GM19468 (cell line): ENCODE measurements at regions not wholly inside any gene's neighbourhood (a gene's known extent, or its start where the extent isn't known, plus 50 kb on each side); places are given as distances from the start of the nearest gene placed in this dataset.
"Not testable (repeated sequence)": the region's sequence is repeated elsewhere in the genome, so short reads cannot be mapped to it uniquely, and the experiment has no call there.

Experiments used
- ATAC-seq: cut with Tn5 transposase; IDR thresholded peaks from one replicate; pipeline ENCODE4 v1.9.1; 2021; ENCODE audit warnings: mild to moderate bottlenecking, moderate library complexity, moderate number of reproducible peaks; ENCODE audit not compliant: unreplicated experiment; ENCODE audit errors: extremely low read depth

DNA sequence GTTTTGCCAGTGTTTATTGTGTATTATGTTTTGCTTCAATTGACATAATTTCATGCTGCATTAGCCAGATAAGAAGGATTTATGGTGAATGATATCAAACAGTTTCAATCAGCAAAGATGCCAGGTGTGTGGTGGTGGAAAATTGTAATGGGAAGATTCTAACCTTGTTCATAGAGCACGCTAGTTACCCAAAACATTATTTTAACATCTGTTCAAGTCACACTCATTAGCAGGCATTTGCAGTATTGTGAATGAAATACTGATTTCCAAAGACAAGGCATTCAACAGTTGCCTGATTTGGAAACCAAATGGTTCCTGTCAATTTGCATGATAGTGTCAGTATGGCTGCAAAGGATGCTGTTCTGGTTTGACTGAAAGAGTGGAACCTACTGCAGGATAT is 129.7 kb downstream of the EPC1 start:
- ATAC-seq: no peak

DNA sequence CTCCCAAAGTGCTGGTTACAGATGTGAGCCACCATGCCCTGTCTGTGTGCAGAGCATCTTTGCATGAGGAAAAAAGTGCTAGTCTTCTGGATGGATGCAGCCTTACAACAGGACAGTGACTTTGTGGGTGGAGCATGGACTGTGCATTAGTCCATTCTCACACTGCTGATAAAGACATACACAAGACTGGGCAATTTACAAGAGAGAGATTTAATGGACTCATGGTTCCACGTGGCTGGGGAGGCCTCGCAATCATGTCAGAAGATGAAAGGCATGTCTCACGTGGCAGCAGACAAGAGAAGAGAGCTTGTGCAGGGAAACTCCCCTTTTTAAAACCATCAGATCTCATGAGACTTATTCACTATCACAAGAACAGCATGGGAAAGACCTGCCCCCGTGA is 133.1 kb downstream of the EPC1 start:
- not testable (repeated sequence) for ATAC-seq

DNA sequence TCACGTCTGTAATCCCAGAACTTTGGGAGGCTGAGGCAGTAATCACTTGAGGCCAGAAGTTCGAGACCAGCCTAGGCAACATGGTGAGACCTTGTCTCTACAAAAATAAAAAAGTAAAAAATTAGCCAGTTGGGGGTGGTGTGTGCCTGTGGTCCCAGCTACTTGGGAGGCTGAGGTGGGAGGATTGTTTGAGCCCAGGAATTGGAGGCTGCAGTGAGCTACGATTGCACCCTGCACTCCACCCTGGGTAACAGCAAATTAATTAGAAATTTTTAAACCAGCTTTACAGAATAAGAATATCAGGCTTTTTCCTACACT is 136.0 kb downstream of the EPC1 start:
- ATAC-seq: no peak

DNA sequence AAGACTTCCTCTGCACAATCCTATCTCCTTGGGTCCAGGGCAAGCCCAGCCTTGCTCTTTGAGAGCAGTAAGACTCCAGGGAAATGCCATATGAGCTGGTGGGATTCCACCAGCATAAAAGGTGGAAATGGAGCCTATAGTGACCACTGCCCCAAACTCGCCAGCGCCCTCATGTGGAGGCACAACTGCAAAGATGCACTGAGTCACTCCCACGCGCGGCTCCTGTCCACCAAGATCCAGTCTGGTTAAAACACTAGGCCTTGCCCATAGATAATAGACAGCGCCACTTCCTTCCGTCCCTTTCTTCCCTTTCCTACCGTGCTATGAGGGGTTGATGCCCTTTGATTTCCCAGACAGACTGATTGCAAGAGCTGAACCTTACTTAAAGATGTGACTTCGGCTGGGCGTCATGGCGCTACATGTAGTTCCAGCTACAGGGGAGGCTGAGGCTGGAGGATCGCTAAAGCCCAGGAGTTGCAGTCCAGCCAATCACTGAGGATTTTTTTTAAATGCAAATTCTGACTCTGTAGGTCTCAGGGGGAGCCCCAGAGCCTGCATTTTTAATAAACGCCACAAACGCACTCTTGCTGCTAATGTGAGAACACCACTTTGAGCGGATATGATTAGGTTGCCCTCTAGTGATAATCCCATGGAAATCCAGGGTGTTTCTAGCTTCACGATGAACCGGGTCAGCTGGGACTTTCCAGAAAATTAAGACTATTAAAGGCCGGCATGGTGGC is 136.5 kb downstream of the EPC1 start:
- ATAC-seq: no peak

DNA sequence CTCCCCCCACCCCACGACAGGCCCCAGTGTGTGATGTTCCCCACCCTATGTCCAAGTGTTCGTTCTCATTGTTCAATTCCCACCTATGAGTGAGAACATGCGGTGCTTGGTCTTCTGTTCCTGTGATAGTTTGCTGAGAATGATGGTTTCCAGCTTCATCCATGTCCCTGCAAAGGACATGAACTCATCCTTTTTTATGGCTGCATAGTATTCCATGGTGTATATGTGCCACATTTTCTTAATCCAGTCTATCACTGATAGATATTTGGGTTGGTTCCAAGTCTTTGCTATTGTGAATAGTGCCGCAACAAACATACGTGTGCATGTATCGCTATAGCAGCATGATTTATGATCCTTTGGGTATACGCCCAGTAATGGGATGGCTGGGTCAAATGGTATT is 139.0 kb downstream of the EPC1 start:
- not testable (repeated sequence) for ATAC-seq

DNA sequence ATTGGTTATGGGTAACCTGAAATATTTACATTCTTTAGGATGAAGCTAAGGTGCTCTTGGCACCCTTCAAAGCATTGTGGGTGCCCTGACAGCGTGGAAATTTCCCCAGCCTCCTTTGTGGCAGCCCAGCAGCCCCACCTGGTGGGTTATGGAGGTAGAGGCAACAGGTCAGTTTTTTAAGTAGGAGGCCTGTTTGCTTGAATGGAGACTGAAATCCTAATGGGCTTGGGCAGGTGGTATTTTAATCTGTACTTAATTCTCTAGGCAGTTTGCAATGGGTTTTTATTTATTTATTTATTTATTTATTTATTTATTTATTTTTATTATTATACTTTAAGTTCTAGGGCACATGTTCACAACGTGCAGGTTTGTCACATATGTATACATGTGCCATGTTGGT is 139.4 kb downstream of the EPC1 start:
- ATAC-seq: no peak

DNA sequence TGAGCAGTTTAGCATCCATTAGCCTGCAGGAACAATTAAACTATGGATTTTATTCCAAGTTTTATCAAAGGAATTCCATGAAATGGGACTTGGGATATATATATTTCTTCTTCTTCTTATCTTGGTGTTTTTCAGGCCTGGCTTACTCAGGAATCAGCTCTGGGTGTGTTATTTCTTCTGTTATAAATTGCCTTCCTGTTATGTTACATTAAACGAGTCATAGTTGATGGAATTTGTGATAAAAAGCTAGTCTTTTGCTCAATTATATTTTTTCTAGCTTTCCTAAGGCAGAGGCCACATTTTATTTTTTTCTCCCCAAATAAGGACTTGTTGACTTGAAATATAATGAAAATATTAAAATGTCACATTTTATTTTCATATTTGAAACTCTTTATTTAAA is 141.3 kb downstream of the EPC1 start:
- no peak for ATAC-seq

DNA sequence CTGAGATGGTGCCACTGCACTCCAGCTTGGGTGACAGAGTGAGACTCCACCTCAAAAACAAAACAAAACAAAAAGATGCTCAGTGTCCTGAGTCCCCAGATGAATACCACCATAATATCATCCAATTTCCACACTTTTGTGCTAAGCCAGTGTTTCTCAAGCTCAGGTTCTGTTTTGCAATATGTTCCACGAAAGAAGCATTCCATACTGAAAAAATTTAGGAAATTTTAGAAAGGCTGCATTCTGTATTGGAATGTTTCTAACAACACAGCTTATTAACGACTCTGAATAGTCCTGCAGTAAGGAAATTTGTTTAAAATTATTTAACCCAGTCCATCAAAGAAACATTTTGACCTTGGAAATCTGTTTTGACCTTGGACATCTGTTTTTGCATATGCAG is 142.4 kb downstream of the EPC1 start:
- no peak for ATAC-seq

DNA sequence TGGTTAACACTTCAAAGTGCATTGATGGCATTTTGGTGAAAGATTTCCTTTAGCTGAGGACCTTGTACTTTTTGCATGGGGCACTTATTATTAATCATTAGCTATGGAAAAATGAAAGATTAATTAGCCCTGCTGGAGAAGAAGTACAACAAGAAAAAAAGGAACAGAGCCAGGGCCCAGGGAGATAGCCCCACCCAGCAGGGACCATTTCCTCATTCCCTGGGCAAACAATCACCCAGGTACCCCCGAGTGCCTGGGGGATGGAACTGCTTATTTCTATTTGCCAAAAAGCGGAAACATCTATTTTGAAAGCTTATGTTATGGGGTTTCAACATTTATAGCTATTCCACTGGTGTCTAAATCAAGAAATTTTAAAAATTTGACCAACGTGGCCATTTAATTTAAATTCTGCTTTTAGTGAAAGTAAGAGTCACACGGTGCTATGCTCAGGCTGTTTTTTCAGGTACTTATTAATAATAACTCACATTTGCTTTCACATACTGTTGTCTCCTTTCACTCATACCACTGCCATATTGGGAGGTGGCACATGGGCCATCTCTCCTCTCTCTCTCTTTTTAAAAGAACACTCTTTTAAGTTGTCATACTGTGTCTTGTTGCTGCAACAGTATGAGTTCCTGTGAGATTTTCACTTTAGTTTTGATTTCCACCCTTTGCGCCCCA is 143.6 kb upstream of the KIF5B start:
- ATAC-seq: no peak

DNA sequence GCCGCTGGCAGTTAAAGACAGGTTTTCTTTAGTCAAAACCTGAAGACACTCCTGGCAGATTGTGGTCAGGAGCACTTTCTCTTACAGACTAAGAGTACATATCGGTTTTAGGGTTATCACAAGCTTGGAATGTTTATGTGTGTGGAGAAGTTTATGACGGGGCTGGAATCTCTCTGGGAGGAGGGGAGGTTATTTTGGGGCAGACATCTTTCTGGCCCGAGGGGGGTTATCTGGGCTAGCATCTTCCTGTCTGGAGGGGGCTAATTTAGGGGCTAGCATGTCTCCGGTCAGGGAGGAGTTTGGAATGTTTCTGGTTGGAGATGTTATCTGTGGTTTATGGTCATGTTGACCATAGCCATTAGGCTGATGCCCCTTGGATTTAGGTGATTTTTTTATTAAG is 141.2 kb upstream of the KIF5B start:
- ATAC-seq: no peak

DNA sequence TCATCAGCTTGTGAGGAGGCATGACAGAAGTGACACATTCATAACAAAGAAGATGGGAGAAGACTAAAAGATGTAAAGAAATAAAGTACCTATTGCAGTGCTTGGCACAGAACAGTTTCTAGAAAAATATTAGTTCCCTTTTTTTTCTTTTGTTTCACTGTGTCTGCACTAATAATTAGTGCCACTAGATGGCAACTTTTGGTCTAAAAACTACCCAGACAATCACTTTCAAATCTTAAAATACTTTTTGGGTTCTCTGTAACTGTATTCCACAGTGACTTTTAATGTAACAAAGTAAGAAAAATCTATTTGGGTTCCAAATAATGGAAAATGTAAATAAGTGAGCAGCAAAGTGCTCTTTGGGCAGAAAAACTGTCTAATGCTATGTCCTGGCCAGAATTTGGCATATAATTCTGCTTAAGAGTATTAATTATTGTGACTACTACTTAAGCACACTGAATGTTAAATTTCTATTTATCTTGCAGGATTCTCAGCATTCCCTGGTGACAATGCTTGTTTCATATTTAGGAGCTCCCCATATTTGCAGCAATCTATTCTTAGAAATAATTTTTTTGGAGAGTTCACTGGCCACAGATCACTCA is 134.8 kb upstream of the KIF5B start:
- no peak for ATAC-seq

DNA sequence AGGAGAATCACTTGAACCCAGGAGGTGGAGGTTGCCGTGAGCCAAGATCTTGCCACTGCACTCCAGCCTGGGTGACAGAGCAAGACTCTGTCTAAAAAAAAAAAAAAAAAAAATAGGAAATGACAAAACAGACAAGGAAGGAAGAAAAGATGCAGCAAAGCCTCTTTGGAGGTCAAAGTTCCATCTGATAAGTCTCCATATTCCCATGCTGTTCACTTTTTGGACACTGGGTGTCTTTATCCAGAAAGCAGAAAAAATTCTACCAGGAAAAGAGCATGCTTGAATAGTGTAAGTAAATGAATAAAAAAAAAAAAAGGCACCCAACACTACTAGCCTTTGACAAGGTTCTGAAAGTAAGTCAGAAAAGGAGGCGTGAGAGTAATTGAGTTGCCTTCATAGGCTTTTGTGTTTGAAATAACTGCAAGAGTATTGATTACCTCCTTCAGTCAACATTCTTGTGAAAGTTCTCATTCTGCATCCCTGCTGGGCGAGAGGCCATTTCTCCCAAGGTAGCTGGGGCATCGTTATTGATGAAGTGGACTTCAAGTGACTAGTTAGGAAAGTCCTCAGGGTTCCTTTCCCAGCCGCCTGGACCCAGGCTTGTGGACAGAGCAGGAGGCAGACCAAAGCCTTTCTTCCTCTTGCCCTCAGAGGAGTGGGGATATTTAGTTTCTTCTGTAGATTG is 133.3 kb upstream of the KIF5B start:
- ATAC-seq: no peak

DNA sequence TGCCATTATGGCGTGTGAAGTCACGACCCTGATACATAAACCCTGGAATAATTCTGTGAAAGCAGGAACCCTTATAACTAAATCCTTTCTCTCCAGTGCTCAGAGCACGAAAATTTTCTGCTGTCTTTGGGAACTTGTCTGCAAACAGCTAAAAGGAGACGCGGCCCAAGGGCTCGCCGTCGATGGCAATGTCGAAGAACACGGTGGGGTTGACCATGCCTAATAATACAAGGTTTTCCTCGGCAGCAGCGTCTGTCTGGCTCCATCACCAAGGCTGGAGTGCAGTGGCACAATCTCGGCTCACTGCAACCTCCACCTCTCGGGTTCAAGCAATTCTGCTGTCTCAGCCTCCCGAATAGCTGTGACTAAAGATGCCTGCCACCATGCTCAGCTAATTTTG is 132.4 kb upstream of the KIF5B start:
- ATAC-seq: not testable (repeated sequence)

DNA sequence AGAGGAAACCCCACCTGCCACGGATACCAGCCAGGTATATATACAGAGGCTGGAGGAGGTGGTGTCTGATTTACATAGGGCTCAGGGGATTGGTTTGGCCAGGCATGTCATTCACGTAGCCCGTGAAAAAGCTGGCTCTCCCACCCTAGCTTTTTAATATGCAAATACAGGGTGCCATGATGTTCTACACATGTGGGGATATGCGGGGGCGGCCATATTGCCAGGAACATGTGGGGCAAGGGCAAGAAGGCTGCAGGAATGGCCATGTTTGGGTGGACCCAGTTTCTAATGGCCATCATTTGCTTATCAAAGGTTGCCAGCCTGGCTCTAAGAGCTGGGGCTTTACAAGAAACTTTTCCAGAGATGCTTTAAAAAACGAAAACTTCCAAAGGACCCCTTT is 131.5 kb upstream of the KIF5B start:
- no peak for ATAC-seq

DNA sequence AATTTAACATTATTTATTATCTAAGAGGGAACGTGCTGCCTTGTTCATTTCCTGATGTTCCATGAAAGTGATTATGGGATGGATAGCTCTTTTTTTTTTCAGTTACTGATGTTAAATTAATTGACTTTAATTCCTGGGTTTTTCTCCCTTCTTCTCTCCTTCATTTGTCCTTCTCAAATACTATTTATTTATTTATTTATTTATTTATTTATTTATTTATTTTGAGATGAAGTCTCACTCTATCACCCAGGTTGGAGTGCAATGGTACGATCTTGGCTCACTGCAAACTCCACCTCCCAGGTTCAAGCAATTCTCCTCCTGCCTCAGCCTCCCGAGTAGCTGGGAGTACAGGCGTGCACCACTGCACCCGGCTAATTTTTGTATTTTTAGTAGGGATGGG is 127.4 kb upstream of the KIF5B start:
- not testable (repeated sequence) for ATAC-seq

DNA sequence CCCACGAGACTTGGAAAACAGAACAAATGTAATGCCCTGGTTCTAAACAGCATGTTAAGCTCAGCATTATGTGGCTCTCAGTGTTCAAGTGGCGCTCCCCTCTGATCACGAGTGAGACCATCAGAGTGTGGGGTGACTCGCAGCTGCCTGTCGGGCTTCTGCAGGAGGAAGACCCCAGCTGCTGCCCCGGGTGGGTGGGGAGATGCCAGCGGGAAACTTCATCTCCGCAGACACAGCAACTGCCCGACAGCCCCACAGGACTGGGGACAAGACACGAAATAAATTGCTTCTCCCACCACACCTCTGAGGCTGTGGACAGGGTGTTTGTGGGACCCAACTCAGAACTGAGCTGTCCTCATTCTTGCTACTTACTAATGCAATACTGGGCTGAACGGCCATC is 126.3 kb upstream of the KIF5B start:
- ATAC-seq: no peak

DNA sequence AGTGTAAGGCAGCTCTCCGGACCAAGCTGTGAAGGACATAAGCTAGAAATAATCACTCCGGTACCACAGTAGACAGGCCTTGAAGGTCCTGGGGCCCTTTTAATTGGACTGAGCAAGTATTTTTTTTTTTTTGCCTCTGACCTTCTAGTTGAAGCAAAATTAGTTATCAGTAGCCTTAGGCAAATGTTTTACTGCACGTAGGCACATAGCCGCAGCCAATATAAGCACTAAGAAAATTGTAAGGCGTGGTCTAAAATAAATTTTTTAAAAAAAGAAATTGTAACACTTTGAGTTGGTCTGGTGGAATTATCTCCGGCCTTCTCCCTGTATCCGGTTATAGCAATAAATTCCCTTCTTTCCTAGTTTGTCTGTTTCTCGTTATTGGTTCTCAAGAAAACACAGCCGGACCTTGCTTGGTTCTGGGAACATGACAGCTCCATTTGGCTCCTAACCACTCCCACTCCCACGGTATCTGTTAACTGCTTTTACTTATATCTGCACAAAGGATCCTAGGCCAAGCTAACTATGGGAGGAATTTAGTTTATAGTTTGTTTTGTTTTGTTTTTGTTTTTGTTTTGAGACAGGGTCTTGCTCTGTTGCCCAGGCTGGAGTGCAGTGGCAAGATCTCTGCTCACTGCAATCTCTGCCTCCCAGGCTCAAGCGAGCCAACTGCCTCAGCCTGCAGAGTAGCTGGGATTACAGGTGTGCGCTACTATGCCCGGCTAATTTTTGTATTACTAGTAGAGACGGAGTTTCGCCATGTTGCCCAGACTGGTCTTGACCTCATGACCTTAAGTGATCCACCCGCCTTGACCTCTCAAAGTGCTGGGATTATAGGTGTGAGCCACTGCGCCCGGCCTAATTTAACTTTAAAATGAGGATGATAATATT is 124.4 kb upstream of the KIF5B start:
- no peak for ATAC-seq

DNA sequence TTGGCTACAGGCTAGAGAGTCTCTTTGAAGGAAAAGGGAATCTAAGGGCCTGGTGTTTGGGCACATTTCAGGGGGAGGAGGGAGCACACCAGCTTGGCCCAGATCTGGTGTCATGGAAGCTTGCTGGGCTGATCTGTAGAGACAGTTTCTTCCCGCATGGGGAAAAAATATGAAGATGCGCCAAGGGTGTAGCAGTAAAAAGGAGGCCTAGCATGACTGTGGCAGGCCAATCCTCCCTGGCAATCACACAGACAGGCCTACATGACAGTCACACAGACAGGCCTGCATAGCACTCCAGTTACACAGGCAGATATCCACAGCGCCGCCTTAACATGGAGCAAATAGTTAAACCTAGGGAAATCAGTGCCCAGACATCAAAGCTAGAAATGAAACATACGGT is 123.6 kb upstream of the KIF5B start:
- no peak for ATAC-seq

DNA sequence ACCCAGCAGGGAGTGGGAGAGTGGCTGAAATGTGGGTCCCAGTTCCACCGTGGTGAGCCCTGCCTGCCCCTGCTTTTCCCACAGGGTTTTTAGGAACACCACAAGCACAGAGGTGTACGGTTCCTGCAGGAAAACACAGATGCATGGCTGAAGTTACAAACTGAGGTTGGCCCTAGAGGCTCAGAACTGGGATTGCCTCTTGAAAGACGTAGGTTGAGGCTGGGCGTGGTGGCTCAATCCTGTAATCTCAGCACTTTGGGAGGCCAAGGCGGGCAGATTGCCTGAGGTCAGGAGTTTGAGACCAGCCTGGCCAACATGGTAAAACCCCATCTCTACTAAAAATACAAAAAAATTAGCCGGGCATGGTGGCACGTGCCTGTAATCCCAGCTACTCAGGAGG is 121.4 kb upstream of the KIF5B start:
- not testable (repeated sequence) for ATAC-seq

DNA sequence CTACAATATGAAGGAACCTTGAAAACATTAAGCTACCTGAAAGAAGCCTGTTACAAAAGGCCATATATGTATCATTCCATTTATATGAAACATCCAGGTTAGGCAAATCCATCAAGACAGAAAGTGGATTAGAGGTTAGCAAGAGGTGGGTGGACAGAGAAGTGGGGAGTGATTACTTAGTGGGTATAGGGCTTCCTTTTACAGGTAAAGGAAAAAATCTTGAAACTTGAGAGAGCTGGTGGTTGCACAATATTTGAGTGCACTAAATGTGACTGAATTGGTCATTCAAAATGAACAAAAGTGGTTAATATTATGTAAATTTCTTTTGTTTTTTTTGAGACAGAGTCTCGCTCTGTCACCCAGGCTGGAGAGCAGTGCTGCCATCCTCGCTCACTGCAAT is 119.4 kb upstream of the KIF5B start:
- no peak for ATAC-seq
